T-helper 2 cell treated with Interferon-gamma antibody and Interleukin-4, amounts not matched to agents 5 μg/mL and 100 μg/mL, for 36 hours (primary cell): ENCODE measurements at regions not wholly inside any gene's neighbourhood (a gene's known extent, or its start where the extent isn't known, plus 50 kb on each side); places are given as distances from the start of the nearest gene placed in this dataset.
A peak's percentile ranks its signal among the peaks of the same experiment; 100 is the strongest.

Experiments used
- DNase-seq: peaks from one replicate; pipeline ENCODE4 v3.0.0; 2021; ENCODE audit warnings: low spot score
- H3K27ac Mint-ChIP-seq: one replicate; pipeline ENCODE4 v1.8.0; 2021; ENCODE audit warnings: mild to moderate bottlenecking, mixed read lengths
- H3K27me3 Mint-ChIP-seq: one replicate; pipeline ENCODE4 v1.8.0; 2021; ENCODE audit warnings: low read depth, mixed read lengths
- H3K36me3 Mint-ChIP-seq: one replicate; pipeline ENCODE4 v1.8.0; 2021; ENCODE audit warnings: low read depth, mixed read lengths
- H3K4me1 Mint-ChIP-seq: one replicate; pipeline ENCODE4 v1.8.0; 2021; ENCODE audit warnings: low read depth, mixed read lengths
- H3K4me3 Mint-ChIP-seq: one replicate; pipeline ENCODE4 v1.8.0; 2022; ENCODE audit warnings: mild to moderate bottlenecking, moderate library complexity, mixed read lengths
- H3K9me3 Mint-ChIP-seq: one replicate; pipeline ENCODE4 v1.8.0; 2021; ENCODE audit warnings: mixed read lengths

DNA sequence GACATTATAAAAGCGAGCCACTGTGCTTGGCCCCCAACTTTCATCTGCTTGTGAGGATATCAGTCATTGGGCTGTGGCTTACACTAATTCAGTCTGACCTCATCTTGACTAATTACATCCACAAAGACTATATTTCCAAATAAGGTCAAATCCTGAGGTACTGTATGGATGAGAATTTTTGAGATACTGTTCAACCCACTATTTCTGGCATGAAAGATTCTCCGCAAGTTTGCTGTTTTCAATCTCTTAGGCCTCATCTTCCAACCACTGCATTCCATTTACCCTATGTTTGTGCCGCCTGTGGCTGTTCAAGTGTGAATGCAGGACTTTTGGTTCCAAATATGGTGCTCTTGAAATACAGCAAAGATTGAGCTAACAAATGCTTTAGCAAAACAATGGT is 400.9 kb upstream of the SGCD start:
- Mint-ChIP-seq H3K4me3 (no peak overlapping the region), H3K4me1 (no peaks in the 10 kb centered on the region)

DNA sequence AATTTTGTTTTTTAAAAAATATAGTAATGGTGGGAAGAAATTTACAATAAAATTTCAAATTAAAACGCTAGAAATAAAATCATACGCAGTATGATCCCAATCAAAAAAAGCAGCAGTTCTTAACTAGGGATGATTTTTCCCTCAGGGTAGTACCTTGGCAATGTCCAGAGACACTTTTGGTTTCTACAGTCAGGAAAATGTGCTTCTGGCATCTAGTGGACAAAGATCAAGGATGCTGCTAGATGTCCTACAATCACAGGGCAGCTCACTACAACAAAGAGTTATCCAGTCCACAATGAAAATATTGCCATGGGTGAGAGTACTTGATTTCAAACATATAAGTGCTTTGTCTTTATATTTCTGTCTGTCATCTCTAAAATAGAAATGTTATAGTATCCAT is 400.2 kb upstream of the SGCD start:
- no peak overlapping the region for H3K27ac Mint-ChIP-seq
- no peaks in the 10 kb centered on the region for H3K36me3 Mint-ChIP-seq
- no peaks in the 10 kb centered on the region for H3K27me3 Mint-ChIP-seq
- no peaks in the 10 kb centered on the region for H3K4me1 Mint-ChIP-seq
- DNase-seq: no peak
- H3K4me3 Mint-ChIP-seq: no peak overlapping the region
- H3K9me3 Mint-ChIP-seq: no peaks in the 10 kb centered on the region

More for the DNA sequence above, 400.9 kb upstream of the SGCD start:
- no peak for DNase-seq
- Mint-ChIP-seq H3K9me3 (no peaks in the 10 kb centered on the region), H3K27ac (no peak overlapping the region), H3K36me3 (no peaks in the 10 kb centered on the region), H3K27me3 (no peaks in the 10 kb centered on the region)

DNA sequence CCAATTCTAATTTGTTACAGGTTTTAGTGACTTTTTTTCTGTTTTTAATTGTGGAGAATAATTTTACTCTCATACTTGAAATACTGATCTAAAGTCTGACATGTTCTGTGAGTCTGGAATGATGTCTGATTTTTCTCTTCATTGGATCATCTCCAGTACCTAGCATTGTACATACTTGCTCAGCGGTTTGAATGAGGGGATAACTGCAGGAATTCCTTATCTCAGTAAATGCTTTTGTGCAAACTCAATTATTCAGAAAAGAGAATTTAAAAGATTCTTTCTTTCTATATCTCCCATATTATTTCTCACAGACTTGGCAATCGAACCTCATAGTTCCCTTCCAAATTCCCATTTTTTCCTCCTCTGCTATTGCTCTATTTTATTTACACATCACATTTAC is 397.9 kb upstream of the SGCD start:
- no peak for DNase-seq
- Mint-ChIP-seq H3K36me3 (no peaks in the 10 kb centered on the region), H3K27me3 (no peaks in the 10 kb centered on the region), H3K27ac (no peak overlapping the region), H3K4me3 (no peak overlapping the region), H3K9me3 (no peaks in the 10 kb centered on the region), H3K4me1 (no peaks in the 10 kb centered on the region)

DNA sequence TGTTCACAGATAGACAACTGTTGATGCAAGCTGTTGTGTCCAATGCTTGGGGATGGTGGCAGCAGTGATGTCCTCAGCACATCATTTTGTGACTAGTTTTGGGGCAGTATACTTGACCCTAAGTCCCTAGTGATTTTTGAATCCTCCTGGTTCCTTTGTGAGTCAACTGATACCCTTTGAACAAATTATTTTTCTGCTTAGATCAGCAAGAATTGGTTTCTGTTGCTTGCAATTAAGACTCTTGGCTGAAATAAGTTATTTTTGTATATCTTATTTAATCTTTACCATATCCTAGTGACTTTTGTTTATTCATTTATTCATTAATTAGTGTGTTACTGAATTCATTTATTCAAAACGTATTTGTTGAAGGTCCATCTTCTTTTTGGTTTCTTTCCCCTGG is 392.0 kb upstream of the SGCD start:
- no peak for DNase-seq
- no peaks in the 10 kb centered on the region for H3K4me1 Mint-ChIP-seq

DNA sequence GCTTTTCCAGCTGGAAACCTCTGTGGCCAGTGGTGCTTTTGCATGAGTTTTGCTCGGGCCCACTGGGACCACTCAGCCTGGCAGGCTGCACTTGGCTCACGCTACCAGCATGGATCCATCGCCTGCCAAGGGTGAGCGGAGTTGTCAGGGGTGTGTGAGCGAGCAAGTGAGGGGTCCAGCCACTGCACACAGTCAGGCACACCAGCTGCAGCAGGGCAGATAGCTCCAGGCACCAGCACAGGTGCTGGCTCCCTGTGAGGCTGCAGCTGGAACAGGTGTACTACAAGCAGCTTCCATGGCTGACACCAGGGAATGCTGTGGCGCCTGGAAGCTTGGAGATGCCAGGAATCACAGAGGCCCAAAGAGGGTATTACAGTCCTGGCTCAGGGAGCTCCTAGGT is 391.2 kb upstream of the SGCD start:
- H3K9me3 Mint-ChIP-seq: no peaks in the 10 kb centered on the region
- no peaks in the 10 kb centered on the region for H3K4me1 Mint-ChIP-seq
- H3K4me3 Mint-ChIP-seq: no peak overlapping the region
- no peak overlapping the region for H3K27ac Mint-ChIP-seq
- no peaks in the 10 kb centered on the region for H3K36me3 Mint-ChIP-seq
- H3K27me3 Mint-ChIP-seq: no peaks in the 10 kb centered on the region
- no peak for DNase-seq

More for the DNA sequence above, 392.0 kb upstream of the SGCD start:
- Mint-ChIP-seq H3K36me3 (no peaks in the 10 kb centered on the region), H3K27ac (no peak overlapping the region), H3K27me3 (no peaks in the 10 kb centered on the region), H3K4me3 (no peak overlapping the region), H3K9me3 (no peaks in the 10 kb centered on the region)

DNA sequence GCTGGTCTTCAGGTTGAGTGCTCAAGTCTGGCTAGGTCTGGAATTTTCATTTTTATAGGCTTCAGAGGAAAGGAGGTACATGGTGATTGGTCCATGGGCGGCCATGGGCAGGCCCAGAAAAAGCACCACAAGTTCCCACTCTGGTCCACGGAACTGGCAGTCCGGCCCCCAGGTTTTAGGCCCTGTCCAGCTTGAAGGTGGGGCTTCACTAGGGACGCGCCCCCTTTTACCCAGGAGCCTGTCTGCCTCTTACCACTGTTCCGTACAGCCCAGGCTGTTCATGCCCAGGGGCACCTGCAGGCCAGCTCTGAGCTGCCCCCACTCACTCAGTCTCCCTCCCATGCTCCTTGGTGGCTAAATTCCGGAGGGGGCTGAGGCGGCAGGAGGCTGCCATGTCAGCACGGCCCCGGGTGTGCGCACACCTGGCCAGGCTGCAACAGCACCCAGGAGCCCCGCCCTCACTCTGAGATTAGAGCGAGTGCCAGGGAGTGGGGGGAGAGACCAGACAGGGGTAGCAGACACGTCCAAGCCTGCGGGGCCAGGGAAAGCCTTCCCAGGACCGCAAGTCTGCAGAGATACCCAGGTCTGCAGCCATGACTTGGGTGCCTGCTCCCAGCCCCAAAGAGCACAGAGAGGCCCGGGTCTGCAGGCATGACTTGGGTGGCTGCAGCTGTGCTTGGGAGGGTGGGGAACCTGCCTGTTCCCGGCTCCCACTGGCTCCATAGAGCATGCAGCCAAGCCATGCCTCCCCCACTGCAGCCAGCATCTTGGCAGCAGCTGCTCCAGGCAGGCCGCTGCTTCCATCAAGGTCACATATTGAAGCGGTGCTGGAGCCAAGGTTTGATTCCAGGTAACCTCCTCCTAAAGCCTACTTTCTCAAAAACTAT is 390.2 kb upstream of the SGCD start:
- Mint-ChIP-seq H3K36me3 (no peaks in the 10 kb centered on the region), H3K27ac (no peak overlapping the region), H3K27me3 (no peaks in the 10 kb centered on the region), H3K4me3 (no peak overlapping the region), H3K4me1 (no peaks in the 10 kb centered on the region), H3K9me3 (no peaks in the 10 kb centered on the region)
- DNase-seq: no peak

DNA sequence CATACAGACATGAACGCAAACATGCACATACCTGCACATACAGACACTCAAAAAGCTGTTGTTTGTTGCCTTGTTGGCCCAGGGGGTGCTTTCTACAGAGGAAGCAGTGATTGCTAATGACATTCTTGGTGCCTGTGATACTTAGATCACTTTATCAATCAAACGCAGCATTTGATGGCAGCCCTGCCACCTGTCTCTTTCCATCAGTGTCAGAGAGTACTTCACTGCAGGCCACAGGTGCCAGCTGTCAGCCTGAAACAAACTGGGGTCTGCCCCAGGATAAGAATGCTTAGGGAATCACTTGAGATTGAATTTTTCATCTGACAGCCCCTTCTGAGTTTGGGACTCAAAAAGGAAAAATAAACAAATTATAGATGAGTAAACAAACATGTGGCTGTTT is 388.9 kb upstream of the SGCD start:
- H3K27me3 Mint-ChIP-seq: no peaks in the 10 kb centered on the region
- DNase-seq: no peak
- H3K4me3 Mint-ChIP-seq: no peak overlapping the region
- no peak overlapping the region for H3K27ac Mint-ChIP-seq
- no peaks in the 10 kb centered on the region for H3K36me3 Mint-ChIP-seq
- H3K4me1 Mint-ChIP-seq: no peaks in the 10 kb centered on the region
- no peaks in the 10 kb centered on the region for H3K9me3 Mint-ChIP-seq

DNA sequence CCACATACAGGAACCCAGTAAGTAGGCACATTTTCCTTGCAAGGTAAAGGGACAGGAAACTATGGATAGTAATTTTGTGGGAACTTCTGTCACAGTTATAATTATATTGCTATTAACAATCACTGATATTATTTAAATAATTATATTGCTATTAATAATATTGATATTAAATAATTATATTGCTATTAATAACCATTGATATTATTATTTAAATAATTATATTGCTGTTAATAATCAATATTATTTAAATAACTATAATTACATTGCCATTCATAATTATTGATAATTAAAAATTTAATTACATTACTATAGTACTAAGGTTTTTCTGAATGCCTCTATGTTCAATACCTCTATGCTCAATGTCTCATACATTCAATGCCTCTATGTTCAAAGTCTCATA is 385.6 kb upstream of the SGCD start:
- H3K9me3 Mint-ChIP-seq: no peaks in the 10 kb centered on the region
- no peak overlapping the region for H3K27ac Mint-ChIP-seq
- no peaks in the 10 kb centered on the region for H3K4me1 Mint-ChIP-seq
- H3K27me3 Mint-ChIP-seq: peaks cover 8% of the 10 kb centered on the region
- no peaks in the 10 kb centered on the region for H3K36me3 Mint-ChIP-seq
- H3K4me3 Mint-ChIP-seq: no peak overlapping the region
- DNase-seq: no peak

DNA sequence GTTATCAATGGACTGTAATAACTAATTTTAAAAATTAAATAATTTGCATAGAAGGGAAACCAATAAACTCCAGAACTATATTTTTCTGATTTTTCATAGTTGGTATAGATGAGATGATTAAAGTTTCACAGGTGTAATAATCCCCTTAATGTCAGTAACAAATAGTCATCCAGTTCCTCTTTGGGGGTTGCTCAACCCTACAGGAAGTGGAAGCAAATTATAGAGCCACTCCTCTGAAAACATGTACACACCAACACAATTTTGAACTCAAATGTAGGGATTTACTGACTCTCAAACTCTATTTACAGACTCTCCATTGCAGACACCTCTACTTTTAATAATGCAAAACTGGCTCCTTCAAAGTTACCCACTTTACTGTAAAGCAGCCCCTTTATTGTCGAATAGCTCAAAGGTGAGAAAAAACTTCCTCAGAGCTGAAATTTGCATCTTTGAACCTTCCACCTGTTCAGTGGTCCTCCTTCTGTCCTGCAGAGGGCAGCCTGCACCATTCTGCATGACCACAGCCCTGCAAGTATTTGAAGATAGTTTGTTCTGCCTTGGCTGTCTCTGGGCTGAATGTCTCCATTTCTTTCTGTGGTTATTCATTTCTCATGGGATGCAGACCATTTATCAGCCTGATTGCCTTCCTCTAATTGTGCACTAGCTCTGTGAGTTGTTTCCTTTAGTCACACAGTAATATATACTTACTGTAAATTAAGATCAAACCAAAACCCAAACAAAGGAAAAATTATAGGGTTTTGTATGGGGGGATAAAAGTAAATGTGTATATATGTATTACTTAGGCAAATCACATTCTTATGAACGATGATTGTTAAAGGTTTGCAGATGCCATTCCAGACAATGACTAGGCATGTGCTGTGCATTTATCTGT is 383.2 kb upstream of the SGCD start:
- peak; percentile 19 for DNase-seq
- Mint-ChIP-seq H3K27me3 (peaks cover 8% of the 10 kb centered on the region), H3K4me3 (no peak overlapping the region), H3K4me1 (no peaks in the 10 kb centered on the region), H3K36me3 (no peaks in the 10 kb centered on the region), H3K9me3 (no peaks in the 10 kb centered on the region), H3K27ac (no peak overlapping the region)

DNA sequence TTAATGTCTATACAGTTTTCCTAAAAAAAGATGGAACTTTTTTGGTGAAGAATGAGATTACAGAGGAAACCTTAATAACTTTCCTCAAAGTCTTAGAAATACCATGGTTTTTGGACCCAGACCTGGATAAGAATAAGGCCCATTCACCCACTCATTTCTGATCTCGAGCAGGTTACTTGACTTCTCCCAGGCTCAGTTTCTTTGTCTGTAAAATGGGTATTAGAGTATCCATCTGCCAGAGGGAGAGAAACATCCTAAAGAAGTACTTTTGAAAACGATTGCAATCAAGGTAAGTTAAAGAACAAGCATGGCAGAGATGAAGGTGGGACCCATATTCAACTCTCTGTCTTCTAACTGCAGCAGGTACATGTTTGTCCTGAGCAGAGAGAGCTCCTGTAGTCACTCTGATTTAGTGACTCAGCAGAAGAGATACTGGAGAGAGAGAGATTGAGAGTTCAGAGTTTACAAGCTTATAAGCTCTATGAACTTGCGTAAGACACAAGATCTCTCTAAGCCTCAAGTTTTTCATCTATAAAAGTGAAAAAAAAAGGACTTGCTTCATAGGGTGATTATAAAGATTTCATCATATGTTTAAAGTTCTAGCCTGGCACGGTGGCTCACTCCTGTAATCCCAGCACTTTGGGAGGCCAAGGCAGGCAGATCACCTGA is 379.4 kb upstream of the SGCD start:
- DNase-seq: no peak
- Mint-ChIP-seq H3K27ac (no peak overlapping the region), H3K27me3 (peaks cover 8% of the 10 kb centered on the region), H3K36me3 (no peaks in the 10 kb centered on the region), H3K9me3 (no peaks in the 10 kb centered on the region), H3K4me3 (no peak overlapping the region), H3K4me1 (peaks cover 2% of the 10 kb centered on the region)

DNA sequence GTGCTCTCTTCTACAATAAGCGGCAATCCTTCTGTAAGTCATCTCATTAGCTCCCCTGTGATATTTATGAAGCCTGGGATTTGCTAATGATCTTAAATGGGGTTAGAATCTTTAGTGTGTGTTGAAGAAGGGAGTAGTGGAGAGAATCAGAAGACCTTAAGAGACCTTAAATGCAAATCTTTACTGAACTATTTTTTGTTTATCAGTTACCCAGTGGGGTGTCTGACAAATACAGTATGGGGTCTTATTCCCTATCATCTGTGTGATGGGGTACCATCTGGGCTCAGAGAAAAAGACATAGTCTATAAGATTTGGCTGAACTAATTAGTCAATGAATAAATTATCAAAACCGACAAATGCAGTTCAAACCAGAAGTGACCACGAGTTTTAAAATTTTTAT is 378.4 kb upstream of the SGCD start:
- peaks cover 5% of the 10 kb centered on the region for H3K4me1 Mint-ChIP-seq
- H3K27me3 Mint-ChIP-seq: peaks cover 8% of the 10 kb centered on the region
- no peak overlapping the region for H3K27ac Mint-ChIP-seq
- H3K36me3 Mint-ChIP-seq: no peaks in the 10 kb centered on the region
- no peaks in the 10 kb centered on the region for H3K9me3 Mint-ChIP-seq
- no peak overlapping the region for H3K4me3 Mint-ChIP-seq
- no peak for DNase-seq

DNA sequence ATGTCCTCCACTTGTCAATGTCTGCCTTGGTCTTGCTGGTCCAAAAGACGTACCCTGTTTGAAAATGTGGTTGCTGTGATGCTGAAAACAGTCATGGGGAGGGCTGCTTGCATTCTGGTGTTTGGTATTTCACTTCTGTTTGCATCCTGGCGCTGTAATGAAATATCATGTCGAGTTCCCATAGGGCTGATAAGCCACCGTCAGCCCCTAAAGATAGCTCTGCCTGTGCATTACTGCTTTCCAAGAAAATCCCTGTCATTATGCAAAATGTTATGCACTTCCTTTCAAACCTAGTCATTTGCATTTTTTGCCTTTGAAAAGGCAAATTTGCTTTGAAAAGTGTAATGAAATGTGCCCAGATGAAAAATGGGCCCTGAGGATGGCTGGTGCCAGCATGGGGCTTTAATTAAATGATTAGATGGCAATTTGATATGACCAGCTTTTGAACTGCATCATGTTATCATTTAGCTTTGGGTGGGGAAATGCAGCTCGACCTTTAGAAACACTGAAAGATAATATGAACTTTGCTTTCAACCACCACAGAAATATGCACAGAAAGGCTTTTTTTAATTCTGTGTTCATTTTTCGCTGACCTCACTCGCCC is 374.4 kb upstream of the SGCD start:
- no peak for DNase-seq
- Mint-ChIP-seq H3K36me3 (no peaks in the 10 kb centered on the region), H3K27me3 (peaks cover 2% of the 10 kb centered on the region), H3K9me3 (no peaks in the 10 kb centered on the region), H3K4me3 (no peak overlapping the region), H3K4me1 (peaks cover 5% of the 10 kb centered on the region), H3K27ac (no peak overlapping the region)

DNA sequence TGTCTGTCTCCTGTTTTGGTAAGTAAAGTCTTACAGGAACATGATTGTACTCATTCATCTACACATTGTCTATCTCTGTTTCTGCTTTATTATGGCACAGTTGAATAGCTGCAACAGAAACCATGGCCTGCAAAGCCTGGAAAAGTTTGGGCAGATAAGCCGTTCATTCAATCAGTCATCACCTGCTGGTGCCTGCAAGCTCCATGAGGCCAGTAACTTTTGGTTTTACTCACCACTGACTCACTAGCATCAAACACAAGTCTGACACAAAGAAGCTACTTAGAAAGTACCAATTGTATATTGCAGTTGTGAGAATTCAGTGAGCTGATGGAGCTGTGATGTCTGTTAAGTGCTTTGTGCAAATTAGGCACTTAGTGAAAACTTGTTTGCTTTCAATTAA is 373.6 kb upstream of the SGCD start:
- Mint-ChIP-seq H3K4me3 (no peak overlapping the region), H3K27ac (no peak overlapping the region), H3K36me3 (no peaks in the 10 kb centered on the region), H3K27me3 (peaks cover 2% of the 10 kb centered on the region), H3K4me1 (peaks cover 5% of the 10 kb centered on the region), H3K9me3 (no peaks in the 10 kb centered on the region)
- DNase-seq: peak; percentile 30
